ENCODE measurements at regions not wholly inside any gene's neighbourhood (a gene's known extent, or its start where the extent isn't known, plus 50 kb on each side); places are given as distances from the start of the nearest gene placed in this dataset.

DNA sequence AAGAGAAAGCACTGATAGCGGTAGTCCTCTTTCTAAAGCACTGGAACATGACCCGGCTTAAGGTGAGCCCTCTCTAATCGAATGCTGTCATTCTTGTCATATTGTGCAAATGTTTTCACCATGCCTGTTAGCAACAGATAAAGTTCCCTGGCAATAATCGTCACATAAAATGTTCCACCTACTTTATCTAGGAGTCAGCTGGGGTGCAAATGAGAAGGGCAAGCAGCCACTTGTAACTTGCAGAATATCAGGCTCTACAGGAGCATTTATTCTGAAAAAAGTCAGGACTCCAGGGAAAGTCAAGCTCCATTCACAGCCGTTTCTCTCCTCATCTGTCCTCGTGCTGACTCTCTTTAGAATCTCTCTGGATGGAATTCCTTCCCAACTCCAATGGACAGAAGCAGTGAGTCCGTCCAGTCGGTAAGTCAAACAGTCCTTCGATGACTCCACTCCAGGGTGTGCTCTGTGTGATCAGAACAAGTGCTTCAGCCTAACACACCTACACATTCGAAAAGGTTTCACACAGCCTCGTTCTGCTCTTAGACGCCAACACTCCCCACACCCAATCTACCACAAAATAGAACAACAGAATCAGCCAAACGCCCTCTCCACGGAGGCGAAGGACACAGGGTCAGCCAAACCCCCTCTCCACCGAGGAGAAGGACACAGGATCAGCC, 101.7 kb upstream of the FRG1 start:
- no peak overlapping the region for H3K27ac ChIP-seq (ENCODE audit: low read depth, low read length)
- H3K4me2 ChIP-seq (ENCODE audit: low read length): no peak overlapping the region
- H3K27me3 ChIP-seq (ENCODE audit: control insufficient read depth, low read length): no peaks in the 10 kb centered on the region
- no peaks in the 10 kb centered on the region for H3K36me3 ChIP-seq (ENCODE audit: control insufficient read depth, low read length)
- TF ChIP-seq, protein P1, sequence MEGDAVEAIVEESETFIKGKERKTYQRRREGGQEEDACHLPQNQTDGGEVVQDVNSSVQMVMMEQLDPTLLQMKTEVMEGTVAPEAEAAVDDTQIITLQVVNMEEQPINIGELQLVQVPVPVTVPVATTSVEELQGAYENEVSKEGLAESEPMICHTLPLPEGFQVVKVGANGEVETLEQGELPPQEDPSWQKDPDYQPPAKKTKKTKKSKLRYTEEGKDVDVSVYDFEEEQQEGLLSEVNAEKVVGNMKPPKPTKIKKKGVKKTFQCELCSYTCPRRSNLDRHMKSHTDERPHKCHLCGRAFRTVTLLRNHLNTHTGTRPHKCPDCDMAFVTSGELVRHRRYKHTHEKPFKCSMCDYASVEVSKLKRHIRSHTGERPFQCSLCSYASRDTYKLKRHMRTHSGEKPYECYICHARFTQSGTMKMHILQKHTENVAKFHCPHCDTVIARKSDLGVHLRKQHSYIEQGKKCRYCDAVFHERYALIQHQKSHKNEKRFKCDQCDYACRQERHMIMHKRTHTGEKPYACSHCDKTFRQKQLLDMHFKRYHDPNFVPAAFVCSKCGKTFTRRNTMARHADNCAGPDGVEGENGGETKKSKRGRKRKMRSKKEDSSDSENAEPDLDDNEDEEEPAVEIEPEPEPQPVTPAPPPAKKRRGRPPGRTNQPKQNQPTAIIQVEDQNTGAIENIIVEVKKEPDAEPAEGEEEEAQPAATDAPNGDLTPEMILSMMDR (IDR thresholded peaks at IDR 0.05; ENCODE audit: low read depth, low read length, poor library complexity, severe bottlenecking): no peak
- TF ChIP-seq EZH2phosphoT487 (IDR thresholded peaks at IDR 0.05; ENCODE audit: borderline replicate concordance, low read length): no peak
- no peak overlapping the region for H3K4me3 ChIP-seq (ENCODE audit: low read length)
- H3K4me1 ChIP-seq (ENCODE audit: control insufficient read depth, low read length): no peaks in the 10 kb centered on the region
- no peaks in the 10 kb centered on the region for H3K9me3 ChIP-seq (ENCODE audit: control insufficient read depth, insufficient read depth, low read length)
- no peaks in the 10 kb centered on the region for H3F3A ChIP-seq (ENCODE audit: control insufficient read depth, insufficient read depth)
- no peaks in the 10 kb centered on the region for H3K9me2 ChIP-seq (replicated peaks; ENCODE audit: control insufficient read depth, low read length)
- H4K20me1 ChIP-seq (ENCODE audit: control insufficient read depth, insufficient read depth, low read depth, low read length): no peaks in the 10 kb centered on the region
- H3K79me2 ChIP-seq (ENCODE audit: control insufficient read depth, low read length): no peaks in the 10 kb centered on the region

GRCh38 chr4:189840356-189840755, 100.3 kb upstream of the FRG1 start:
- Histone ChIP-seq H3K9me2 (replicated peaks; ENCODE audit: control insufficient read depth, low read length) (no peaks in the 10 kb centered on the region), H3K79me2 (ENCODE audit: control insufficient read depth, low read length) (no peaks in the 10 kb centered on the region), H3K4me3 (ENCODE audit: low read length) (no peak overlapping the region), H3K27ac (ENCODE audit: low read depth, low read length) (no peak overlapping the region), H4K20me1 (ENCODE audit: control insufficient read depth, insufficient read depth, low read depth, low read length) (no peaks in the 10 kb centered on the region), H3K4me2 (ENCODE audit: low read length) (no peak overlapping the region), H3F3A (ENCODE audit: control insufficient read depth, insufficient read depth) (no peaks in the 10 kb centered on the region), H3K36me3 (ENCODE audit: control insufficient read depth, low read length) (no peaks in the 10 kb centered on the region), H3K4me1 (ENCODE audit: control insufficient read depth, low read length) (no peaks in the 10 kb centered on the region), H3K9me3 (ENCODE audit: control insufficient read depth, insufficient read depth, low read length) (no peaks in the 10 kb centered on the region), H3K27me3 (ENCODE audit: control insufficient read depth, low read length) (no peaks in the 10 kb centered on the region)
- no peak for TF ChIP-seq EZH2phosphoT487 (IDR thresholded peaks at IDR 0.05; ENCODE audit: borderline replicate concordance, low read length)
- TF ChIP-seq, protein P1 (IDR thresholded peaks at IDR 0.05; ENCODE audit: low read depth, low read length, poor library complexity, severe bottlenecking): no peak

DNA sequence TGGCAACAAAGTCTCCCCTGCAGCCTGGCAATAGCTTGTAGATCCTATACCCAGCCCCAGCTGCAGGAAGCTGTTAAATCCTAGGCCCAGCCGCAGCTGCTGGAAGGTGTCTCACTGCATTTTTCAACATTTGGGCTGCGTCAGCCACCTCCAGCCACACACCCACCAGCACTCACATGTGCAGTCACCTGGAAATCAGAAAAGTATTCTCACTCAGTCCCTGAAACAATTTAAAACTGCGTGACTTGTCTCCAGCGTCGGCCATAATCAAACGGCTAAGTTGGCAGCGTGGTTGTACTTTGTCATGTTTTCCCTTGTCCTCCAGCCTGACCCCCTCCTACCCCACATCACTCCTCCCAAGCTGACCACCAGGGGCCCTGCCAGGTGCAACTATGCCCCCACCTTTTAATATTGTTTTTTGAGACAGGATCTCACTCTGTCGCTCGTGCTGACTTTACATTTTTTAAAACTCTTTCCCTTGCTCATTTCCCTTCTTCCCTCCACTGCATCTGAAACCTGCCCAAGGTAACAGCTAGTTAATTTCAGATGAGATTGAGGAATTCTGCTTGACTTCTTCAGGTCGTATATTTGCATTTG, 97.2 kb upstream of the FRG1 start:
- no peaks in the 10 kb centered on the region for H4K20me1 ChIP-seq (ENCODE audit: control insufficient read depth, insufficient read depth, low read depth, low read length)
- H3K36me3 ChIP-seq (ENCODE audit: control insufficient read depth, low read length): no peaks in the 10 kb centered on the region
- H3K4me1 ChIP-seq (ENCODE audit: control insufficient read depth, low read length): no peaks in the 10 kb centered on the region
- no peak overlapping the region for H3K27ac ChIP-seq (ENCODE audit: low read depth, low read length)
- TF ChIP-seq EZH2phosphoT487 (IDR thresholded peaks at IDR 0.05; ENCODE audit: borderline replicate concordance, low read length): no peak
- TF ChIP-seq, protein P1 (IDR thresholded peaks at IDR 0.05; ENCODE audit: low read depth, low read length, poor library complexity, severe bottlenecking): no peak
- H3K9me2 ChIP-seq (replicated peaks; ENCODE audit: control insufficient read depth, low read length): no peaks in the 10 kb centered on the region
- H3K9me3 ChIP-seq (ENCODE audit: control insufficient read depth, insufficient read depth, low read length): peaks cover 5% of the 10 kb centered on the region; the same call in 1 of the 2 replicates
- no peak overlapping the region; the same call in 1 of the 2 replicates for H3K4me3 ChIP-seq (ENCODE audit: low read length)
- no peaks in the 10 kb centered on the region for H3F3A ChIP-seq (ENCODE audit: control insufficient read depth, insufficient read depth)
- H3K79me2 ChIP-seq (ENCODE audit: control insufficient read depth, low read length): no peaks in the 10 kb centered on the region
- no peaks in the 10 kb centered on the region for H3K27me3 ChIP-seq (ENCODE audit: control insufficient read depth, low read length)
- no peak overlapping the region for H3K4me2 ChIP-seq (ENCODE audit: low read length)

All from DOHH2 (cell line).